ENCODE measurements at regions not wholly inside any gene's neighbourhood (a gene's known extent, or its start where the extent isn't known, plus 50 kb on each side); places are given as distances from the start of the nearest gene placed in this dataset.

- Histone ChIP-seq H3K4me1 (no peaks in the 10 kb centered on the region), H3K36me3 (no peaks in the 10 kb centered on the region)
Measured at GRCh38 chr10:78247266-78247665, 213.6 kb downstream of the RPS24 start.

GRCh38 chr10:78247821-78248220 is 214.2 kb downstream of the RPS24 start:
- H3K4me1 ChIP-seq: no peaks in the 10 kb centered on the region
- no peak for TF ChIP-seq CTCF (IDR thresholded peaks at IDR 0.05; ENCODE audit: low read depth, low read length)
- no peak for DNase-seq
- H3K9me3 ChIP-seq: no peaks in the 10 kb centered on the region
- H3K4me3 ChIP-seq (ENCODE audit: low read depth, low read length): no peak overlapping the region
- no peaks in the 10 kb centered on the region for H3K27me3 ChIP-seq
- no peaks in the 10 kb centered on the region for H3K36me3 ChIP-seq

More at GRCh38 chr10:78247266-78247665, 213.6 kb downstream of the RPS24 start:
- Histone ChIP-seq H3K4me3 (ENCODE audit: low read depth, low read length) (no peak overlapping the region), H3K9me3 (no peaks in the 10 kb centered on the region), H3K27me3 (no peaks in the 10 kb centered on the region)
- TF ChIP-seq CTCF (IDR thresholded peaks at IDR 0.05; ENCODE audit: low read depth, low read length): no peak
- DNase-seq: no peak

GRCh38 chr10:78248651-78249464 is 215.2 kb downstream of the RPS24 start:
- no peak for TF ChIP-seq CTCF (IDR thresholded peaks at IDR 0.05; ENCODE audit: low read depth, low read length)
- no peak for DNase-seq
- no peak overlapping the region for H3K4me3 ChIP-seq (ENCODE audit: low read depth, low read length)
- H3K36me3 ChIP-seq: no peaks in the 10 kb centered on the region
- H3K9me3 ChIP-seq: no peaks in the 10 kb centered on the region
- no peaks in the 10 kb centered on the region for H3K27me3 ChIP-seq
- no peaks in the 10 kb centered on the region for H3K4me1 ChIP-seq

- no peaks in the 10 kb centered on the region for H3K27me3 ChIP-seq
- no peak overlapping the region for H3K4me3 ChIP-seq (ENCODE audit: low read depth, low read length)
- no peaks in the 10 kb centered on the region for H3K36me3 ChIP-seq
- H3K4me1 ChIP-seq: no peaks in the 10 kb centered on the region
- no peak for TF ChIP-seq CTCF (IDR thresholded peaks at IDR 0.05; ENCODE audit: low read depth, low read length)
- no peak for DNase-seq
- H3K9me3 ChIP-seq: no peaks in the 10 kb centered on the region
Measured at GRCh38 chr10:78249690-78250089, 216.0 kb downstream of the RPS24 start.

- H3K4me3 ChIP-seq (ENCODE audit: low read depth, low read length): no peak overlapping the region
- DNase-seq: no peak
- no peaks in the 10 kb centered on the region for H3K27me3 ChIP-seq
- no peaks in the 10 kb centered on the region for H3K36me3 ChIP-seq
- TF ChIP-seq CTCF (IDR thresholded peaks at IDR 0.05; ENCODE audit: low read depth, low read length): no peak
- H3K9me3 ChIP-seq: no peaks in the 10 kb centered on the region
- H3K4me1 ChIP-seq: no peaks in the 10 kb centered on the region
Measured at GRCh38 chr10:78250313-78251015, 216.8 kb downstream of the RPS24 start.

GRCh38 chr10:78251016-78251385 is 217.3 kb downstream of the RPS24 start:
- Histone ChIP-seq H3K36me3 (no peaks in the 10 kb centered on the region), H3K27me3 (no peaks in the 10 kb centered on the region), H3K9me3 (no peaks in the 10 kb centered on the region), H3K4me3 (ENCODE audit: low read depth, low read length) (no peak overlapping the region), H3K4me1 (peaks cover 1% of the 10 kb centered on the region)
- DNase-seq: no peak
- no peak for TF ChIP-seq CTCF (IDR thresholded peaks at IDR 0.05; ENCODE audit: low read depth, low read length)
